ENCODE measurements at regions not wholly inside any gene's neighbourhood (a gene's known extent, or its start where the extent isn't known, plus 50 kb on each side); places are given as distances from the start of the nearest gene placed in this dataset.

- no peak for TF ChIP-seq RNF219 (CRISPR knock-in tag; IDR thresholded peaks at IDR 0.05)
- no peak for TF ChIP-seq BDP1 (IDR thresholded peaks at IDR 0.05; ENCODE audit: insufficient read depth, insufficient read length)
- TF ChIP-seq ZNF253 (CRISPR knock-in tag; conservative IDR thresholded peaks at IDR 0.05), result no peak
- 0 out of 2 replicates have a peak, but pooled peaks have one; percentile 14 for TF ChIP-seq MAFG (tag; conservative IDR thresholded peaks at IDR 0.05)
- TF ChIP-seq KDM1A (IDR thresholded peaks at IDR 0.05), result no peak
- no peak for TF ChIP-seq ZNF77 (CRISPR knock-in tag; IDR thresholded peaks at IDR 0.05)
These were observed 136.5 kb downstream of the AKAIN1 start (continued) for GRCh38 chr18:5060543-5060942.

- no peaks in the 10 kb centered on the region for H4K20me1 ChIP-seq (replicated peaks; ENCODE audit: control insufficient read depth, insufficient read depth, low read length)
- H3K9me1 ChIP-seq (ENCODE audit: control insufficient read depth, insufficient read depth, low read length), result no peaks in the 10 kb centered on the region
- no peaks in the 10 kb centered on the region for H3K4me1 ChIP-seq (replicated peaks in 1 of 2; ENCODE audit: control insufficient read depth in 2 of 2, insufficient read depth in 2 of 2, low read length in 2 of 2)
- no peak overlapping the region for H3K27ac ChIP-seq (ENCODE audit: extremely low read depth, low read depth, low read length)
- no peak overlapping the region for H3K4me3 ChIP-seq
- DNase-seq (ENCODE audit: extremely low read depth in 1 of 4, low spot score in 3 of 4) (no peak), ATAC-seq (no peak), FAIRE-seq (no peak)
- no peaks in the 10 kb centered on the region for H3K79me2 ChIP-seq (ENCODE audit: control insufficient read depth, insufficient read depth, low read length)
- 0% methylated on average over 1 of the region's 2 CpGs for WGBS (ENCODE audit: insufficient coverage, low coverage, missing lambda C conversion rate)
- CTCF ChIA-PET (ENCODE audit: low intra/inter-chr PET ratio), result no interaction called here
- H3K9me3 ChIP-seq (replicated peaks; ENCODE audit: control insufficient read depth, insufficient read depth, low read depth, low read length), result no peaks in the 10 kb centered on the region
- BruUV-seq (replicated peaks), result no TSS peak
- no peak overlapping the region for H2AFZ ChIP-seq (ENCODE audit: low read depth, low read length)
- H3K36me3 ChIP-seq (ENCODE audit: control insufficient read depth, insufficient read depth, low read length), result no peaks in the 10 kb centered on the region
- H3K4me2 ChIP-seq (ENCODE audit: insufficient read depth, low read length), result no peak overlapping the region
- in situ Hi-C loops (cut with MboI) (loop anchor here (10.0 to 25.0 kb wide), 3 partner anchors 947 to 1828 kb away; no protein-coding TSS in a partner anchor), intact Hi-C loops (cut with micrococcal nuclease) (no loop called here)
- POLR2A ChIA-PET, result no interaction called here
- H3K9ac ChIP-seq (ENCODE audit: insufficient read depth in 1 of 2, low read depth in 2 of 2, low read length in 2 of 2), result no peak overlapping the region
- H3K27me3 ChIP-seq (ENCODE audit: control insufficient read depth in 2 of 2, insufficient read depth in 2 of 2, low read length in 2 of 2), result no peaks in the 10 kb centered on the region
- TF ChIP-seq ZBTB40 (IDR thresholded peaks at IDR 0.05), result peak; percentile 81
- TF ChIP-seq ZBTB40 (CRISPR knock-in tag; IDR thresholded peaks at IDR 0.05), result 0 out of 2 replicates have a peak, but pooled peaks have one; percentile 40
- no peak for TF ChIP-seq HNRNPUL1 (IDR thresholded peaks at IDR 0.05; ENCODE audit: low read length)
- no peak for TF ChIP-seq TAF1 (IDR thresholded peaks at IDR 0.05; ENCODE audit: control insufficient read depth, extremely low read depth, insufficient read depth, low read length, severe bottlenecking)
- TF ChIP-seq ZNF384 (IDR thresholded peaks at IDR 0.05; ENCODE audit: low read depth, low read length), result peak; percentile 47; the same call in 1 of the 2 replicates
- TF ChIP-seq THRAP3 (IDR thresholded peaks at IDR 0.05; ENCODE audit: borderline replicate concordance), result no peak
These were observed 137.4 kb downstream of the AKAIN1 start for GRCh38 chr18:5059696-5060032.
